ENCODE measurements at regions not wholly inside any gene's neighbourhood (a gene's known extent, or its start where the extent isn't known, plus 50 kb on each side); places are given as distances from the start of the nearest gene placed in this dataset.
"Not testable (repeated sequence)": the region's sequence is repeated elsewhere in the genome, so short reads cannot be mapped to it uniquely, and the experiment has no call there.

DNA sequence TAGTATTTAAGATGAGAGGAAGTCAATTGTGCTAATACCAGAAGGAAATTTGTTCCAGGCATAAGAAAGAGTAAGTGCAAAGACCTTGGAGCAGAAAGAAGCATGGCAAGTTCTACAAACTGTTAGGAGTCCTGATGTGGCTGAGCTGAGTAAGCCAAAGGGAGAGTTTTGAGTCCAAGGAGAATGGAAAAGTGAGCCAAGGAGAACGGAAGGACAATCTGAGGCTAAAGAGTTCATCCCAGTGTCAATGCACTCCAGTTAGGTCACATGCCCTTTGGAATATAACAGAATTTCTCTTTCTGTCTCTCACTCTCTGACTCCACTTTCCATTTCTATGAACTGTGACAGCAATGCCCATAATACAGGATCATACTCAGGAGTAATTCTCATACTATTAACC, 224.7 kb downstream of the CAAP1 start:
- DNase-seq (ENCODE audit: low read depth), result no peak

DNA sequence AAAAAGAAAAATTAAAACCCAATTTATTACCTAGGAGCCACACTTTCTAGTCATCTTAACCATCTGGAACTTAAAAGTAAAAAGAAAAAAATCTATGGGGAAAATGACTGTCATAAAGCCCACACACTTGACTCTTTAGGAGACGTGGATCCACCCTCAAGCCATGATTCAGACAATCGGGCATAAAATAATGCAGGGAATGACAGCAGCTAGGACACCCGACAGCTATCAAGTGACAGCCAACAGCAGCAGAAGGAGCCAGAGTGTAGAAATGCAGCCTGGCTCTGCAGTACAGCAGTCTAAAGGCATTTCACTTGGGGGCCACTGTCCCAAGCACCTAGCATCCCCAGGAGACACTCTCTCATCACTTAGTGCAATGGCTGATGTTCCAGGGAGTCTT, 226.9 kb downstream of the CAAP1 start:
- DNase-seq (ENCODE audit: low read depth), result no peak

DNA sequence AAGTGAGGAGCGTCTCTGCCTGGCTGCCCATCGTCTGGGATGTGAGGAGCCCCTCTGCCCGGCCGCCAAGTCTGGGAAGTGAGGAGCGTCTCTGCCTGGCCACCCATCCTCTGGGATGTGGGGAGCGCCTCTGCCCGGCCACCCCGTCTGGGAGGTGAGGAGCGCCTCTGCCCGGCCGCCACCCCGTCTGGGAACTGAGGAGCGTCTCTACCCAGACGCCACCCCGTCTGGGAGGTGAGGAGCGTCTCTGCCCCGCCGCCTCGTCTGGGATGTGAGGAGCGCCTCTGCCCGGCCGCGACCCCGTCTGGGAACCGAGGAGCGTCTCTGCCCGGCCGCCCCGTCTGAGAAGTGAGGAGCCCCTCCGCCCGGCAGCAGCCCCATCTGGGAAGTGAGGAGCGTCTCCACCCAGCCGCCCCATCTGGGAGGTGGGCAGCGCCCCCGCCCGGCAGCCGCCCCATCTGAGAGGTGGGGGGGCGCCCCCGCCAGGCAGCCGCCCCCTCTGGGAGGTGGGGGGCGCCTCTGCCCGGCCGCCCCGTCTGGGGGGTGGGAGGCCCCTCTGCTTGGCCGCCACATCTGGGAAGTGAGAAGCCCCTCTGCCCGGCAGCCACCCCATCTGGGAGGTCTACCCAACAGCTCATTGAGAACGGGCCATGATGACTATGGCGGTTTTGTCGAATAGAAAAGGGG, 228.4 kb downstream of the CAAP1 start:
- not testable (repeated sequence) for DNase-seq (ENCODE audit: low read depth)

DNA sequence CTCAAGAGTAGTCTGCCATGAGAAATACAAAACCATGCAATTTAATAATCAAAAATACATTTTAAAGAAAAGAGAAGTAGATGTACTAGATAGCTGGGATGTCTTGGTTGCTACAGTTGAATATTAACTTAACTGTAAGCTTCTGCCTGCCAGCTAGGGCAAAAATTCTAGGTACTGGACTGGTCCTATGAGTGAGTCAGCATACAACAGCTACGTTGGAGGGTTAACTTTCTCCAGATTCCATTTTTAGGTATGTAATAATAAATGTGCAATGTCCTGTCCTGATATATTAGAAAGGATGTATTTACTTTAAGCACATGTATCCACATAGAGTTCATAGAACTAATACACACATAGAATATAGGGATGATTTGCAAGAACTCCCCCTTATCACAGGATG, 230.1 kb downstream of the CAAP1 start:
- no peak for DNase-seq (ENCODE audit: low read depth)

DNA sequence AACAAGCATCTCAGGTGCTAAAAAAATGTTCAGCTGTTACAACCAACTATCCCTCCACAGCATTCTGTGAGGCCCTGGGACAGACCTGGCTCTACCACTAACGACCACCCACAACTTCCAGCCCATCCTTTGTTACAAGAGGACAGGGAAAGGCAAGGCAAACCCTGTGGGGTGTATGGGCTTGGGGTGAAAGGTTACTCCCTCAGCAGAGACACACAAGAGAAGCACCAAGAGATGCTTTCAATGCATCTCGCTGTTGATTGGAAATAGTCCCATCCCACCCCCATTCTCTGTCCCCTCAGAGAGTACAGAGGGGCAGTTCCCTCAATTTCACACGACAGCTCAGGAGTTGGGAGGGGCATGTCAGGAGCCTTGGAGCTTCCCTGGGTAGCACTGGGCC, 234.1 kb downstream of the CAAP1 start:
- no peak for DNase-seq (ENCODE audit: low read depth)

DNA sequence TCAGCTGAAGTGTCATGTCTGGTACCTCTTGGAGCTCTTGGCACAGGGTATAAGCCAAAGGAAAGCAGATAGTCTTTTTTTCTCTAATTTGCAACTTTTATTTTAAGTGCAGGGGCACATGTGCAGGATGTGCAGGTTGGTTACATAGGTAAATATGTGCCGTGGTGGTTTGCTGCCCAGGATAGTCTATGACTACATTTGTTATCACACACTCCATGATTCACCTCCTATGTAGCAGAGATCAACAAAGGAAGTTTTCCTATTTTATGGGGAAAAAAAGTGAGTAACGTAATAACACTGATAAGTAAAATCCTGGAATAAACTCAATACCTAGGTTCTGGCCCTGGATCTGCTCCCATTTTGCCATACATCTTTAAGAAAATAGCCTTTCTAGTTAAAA, 234.6 kb downstream of the CAAP1 start:
- no peak for DNase-seq (ENCODE audit: low read depth)

DNA sequence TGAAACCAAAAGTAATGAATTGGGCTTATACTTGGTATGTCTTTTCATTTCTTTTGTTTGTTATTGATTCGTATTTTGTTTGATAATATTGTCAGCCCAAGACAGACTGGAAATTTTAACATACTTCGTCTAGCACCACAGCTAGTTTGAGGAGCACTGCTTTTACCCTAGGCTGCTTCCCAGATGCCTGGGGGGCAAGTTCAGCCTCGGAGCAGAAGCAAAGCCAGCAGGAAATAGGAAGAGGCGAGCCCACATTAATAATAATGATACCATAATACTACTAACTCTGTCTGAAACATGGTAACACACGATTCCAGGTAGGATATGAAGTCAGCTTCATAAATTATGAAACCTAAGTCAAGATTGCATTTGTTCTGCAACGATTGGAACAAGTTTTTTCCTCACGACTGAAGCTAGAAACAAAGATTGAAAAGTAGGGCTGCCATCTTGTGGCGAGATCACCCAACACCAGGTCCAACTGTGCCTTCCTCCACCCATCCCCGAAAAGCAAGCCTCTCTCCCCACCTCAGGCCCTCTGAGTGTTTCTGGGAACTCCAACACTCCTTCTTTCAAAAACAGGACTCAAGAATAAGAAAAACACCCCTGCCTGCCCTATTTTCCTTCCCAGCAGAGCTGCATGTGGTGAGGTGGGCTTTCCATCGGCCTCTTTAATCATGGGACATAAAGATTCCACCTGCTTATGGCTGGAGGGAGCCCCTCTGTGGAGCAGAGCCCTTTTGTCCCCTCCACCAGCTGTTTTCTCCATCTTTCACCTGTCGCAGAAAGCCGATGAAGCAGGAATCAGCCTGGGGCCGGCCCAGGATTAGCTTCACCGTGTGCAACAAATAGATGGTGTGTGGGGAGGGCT, 236.4 kb downstream of the CAAP1 start:
- DNase-seq (ENCODE audit: low read depth), result no peak

DNA sequence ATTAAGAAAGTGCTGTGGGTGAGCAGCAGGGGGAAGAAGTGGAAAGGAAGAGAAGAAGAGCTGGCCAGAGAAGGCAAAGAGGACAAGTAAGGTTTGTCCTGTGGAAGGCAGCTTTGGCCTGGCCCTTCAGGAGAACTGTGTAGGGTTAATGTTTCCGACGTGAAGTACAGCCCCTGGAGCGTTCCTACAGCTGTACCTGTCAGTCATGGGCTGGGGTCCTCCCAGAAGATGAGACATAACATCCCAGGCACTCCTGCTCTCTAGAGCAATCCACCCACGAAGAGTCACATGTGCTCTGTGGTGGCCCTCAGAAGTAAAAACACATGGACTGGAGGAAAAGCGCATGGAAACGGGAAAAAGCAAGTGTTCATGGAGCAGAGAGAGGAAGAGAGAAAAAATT, 237.4 kb downstream of the CAAP1 start:
- no peak for DNase-seq (ENCODE audit: low read depth)

DNA sequence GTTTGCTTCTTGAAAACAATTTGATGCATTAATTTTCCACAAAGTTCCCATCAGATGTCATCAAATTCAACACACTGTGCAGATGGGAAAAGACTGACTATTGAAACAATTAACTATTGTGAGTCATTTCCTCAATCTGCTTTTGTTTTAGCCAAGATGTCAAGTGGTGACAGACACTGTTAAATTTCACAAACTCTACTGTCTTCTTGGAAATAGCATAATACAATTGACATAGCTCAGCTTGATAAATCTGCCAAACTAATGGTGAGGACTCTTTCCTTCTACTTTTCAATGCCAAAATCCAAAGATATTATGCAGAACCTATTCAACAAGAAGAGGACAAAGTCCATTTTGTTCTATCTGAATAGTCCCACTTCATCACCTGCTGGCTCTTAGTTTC, 242.3 kb downstream of the CAAP1 start:
- DNase-seq (ENCODE audit: low read depth), result no peak

DNA sequence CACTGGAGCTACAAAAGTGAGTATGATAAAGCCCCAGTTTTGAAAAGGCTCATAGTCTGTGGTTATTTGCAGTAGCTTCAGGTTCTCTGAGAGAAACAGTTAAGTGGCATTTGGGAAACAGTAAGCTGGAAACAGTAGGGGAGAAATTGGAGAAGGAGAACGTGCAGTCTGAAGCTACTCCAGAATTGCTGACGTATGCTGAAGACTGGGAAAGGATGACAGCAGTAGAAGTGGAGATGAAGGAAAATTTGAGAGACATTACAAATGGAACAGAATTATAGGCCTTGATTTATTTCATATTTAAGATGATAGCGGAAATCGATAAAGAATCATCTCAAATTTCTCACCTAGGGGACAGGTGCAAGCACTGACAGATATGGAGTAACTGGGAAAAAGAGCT, 248.8 kb downstream of the CAAP1 start:
- DNase-seq (ENCODE audit: low read depth), result no peak

DNA sequence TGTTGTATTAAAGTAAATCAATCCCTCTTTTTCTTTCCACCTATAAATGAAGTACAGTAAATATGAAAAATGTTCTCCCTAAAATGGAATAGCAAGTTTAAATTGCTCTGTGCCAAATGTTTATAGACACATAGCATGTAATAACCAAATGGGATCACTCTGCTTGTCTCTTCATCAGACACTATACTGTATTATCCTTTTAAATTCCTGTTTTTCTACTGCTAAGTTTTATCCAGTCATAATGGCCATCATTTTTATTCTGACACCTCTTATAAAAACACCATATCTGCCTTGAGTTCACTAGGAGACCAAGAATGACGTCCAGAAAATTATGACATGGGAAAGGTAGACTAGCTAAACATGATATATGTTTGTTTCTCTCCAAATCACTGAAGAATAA, 252.8 kb downstream of the CAAP1 start:
- DNase-seq (ENCODE audit: low read depth), result no peak

DNA sequence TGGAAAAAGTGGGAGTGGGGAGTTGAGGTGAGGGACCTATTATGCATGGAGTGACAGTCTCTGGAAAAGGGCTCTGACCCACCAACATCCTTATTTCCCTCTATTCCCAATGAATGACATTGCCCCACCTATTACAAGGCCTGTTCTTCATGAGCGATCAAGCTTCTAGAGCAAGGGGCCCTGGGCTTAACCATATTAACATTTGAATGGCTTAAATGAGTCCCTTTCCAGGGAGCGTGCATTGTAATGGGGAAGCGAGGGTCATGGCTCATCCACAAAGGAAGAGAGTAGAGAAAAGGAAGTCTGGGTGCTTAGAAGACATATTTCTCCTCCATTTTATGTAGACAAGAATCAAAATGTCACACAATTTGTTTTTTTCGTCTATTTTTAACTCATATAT, 255.5 kb downstream of the CAAP1 start:
- DNase-seq (ENCODE audit: low read depth), result no peak

DNA sequence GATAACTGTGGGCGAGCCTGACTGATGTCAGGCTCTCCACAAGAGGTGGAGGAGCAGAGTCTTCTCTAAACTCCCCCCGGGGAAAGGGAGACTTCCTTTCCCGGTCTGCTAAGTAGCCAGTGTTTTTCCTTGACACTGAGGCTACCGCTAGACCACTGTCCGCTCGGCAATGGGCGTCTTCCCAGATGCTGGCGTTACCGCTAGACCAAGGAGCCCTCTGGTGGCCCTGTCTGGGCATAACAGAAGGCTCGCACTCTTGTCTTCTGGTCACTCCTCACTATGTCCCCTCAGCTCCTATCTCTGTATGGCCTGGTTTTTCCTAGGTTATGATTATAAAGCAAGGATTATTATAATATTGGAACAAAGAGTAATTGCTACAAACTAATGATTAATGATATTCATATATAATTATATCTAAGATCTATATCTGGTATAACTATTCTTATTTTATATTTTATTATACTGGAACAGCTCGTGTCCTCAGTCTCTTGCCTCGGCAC, 278.7 kb downstream of the CAAP1 start:
- not testable (repeated sequence) for DNase-seq (ENCODE audit: low read depth)

DNA sequence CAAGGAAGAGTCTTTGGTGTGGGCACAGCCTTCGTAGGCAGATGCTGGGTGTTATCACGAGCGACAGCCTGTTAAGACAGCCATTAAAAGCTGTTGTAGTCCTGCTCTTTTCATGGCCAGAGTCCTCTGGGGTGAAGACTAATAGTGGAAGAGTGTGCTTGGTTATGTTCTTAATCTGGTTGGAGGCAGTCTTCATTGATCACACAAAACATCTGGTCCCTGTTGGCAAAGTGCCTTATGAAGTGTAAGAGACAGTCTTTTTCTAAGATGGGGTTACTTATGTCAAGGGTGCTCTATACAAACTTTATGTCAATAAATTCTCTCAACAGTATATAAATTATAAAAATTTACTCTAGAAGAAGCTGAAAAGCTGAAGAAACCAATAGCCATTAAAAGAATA, 280.4 kb downstream of the CAAP1 start:
- DNase-seq (ENCODE audit: low read depth), result no peak

DNA sequence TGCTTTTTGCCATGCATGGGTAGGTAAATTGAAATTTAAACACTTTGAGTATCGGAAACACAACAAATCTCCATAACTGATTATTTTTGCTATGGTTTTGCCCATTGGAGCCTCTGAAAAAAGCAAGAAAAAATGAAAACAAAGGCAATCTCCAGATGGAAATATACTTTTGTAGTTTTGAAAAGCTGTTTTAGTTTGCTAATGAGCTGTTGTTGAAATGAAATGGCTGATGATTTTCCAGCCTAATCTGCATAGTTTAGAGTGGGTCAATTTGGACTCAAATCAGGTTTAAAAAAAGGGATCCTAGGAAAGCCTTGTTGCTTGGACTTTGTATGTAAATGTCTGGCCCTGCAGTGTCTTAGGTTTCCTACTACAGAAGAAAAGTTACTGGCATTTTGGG, 285.8 kb downstream of the CAAP1 start:
- DNase-seq (ENCODE audit: low read depth), result no peak

DNA sequence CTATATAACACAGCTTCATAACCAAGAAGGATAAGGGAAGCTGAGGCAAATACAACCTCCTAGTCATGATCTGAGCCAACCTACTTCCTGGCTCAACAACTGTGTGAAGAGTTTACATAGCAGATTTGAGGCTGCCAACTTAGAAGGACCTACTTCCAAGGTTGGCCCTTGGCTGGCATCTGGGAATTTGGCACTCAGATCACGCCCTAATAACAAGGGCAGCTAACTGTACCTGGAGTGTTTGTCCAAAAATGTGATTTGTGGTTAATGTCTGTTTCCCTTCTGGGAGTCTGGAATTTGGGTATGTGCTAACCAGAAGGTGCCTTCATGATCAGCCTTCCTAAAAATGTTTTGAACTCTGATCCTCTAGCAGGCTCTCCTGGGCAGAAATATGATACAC, 287.2 kb downstream of the CAAP1 start:
- DNase-seq (ENCODE audit: low read depth), result no peak

DNA sequence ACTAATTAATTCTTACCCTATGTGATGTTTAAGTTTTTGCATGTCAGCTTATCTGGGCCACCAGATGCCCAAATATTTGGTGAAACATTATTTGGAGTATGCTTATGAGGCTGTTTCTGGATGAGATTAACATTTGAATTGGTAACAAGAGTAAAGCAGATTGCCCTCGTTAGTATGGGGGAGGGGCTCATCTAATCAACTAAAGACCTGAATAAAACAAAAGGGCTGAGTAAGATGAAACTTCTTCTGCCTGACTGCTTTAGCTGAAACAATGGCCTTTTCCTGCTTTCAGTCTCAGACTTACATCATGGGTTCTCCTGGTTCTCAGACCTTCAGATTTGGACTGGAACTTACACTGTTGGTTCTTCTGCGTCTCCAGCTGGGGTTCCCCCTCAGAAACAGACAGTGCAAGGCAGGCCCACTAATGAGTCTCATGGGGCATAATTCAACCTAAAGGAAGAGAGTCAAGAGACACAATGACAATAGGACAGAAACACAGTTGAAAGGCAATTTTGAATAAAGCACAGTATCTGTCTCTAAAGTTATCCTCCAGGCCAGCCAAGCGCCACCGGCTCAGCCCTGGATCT, 288.4 kb downstream of the CAAP1 start:
- DNase-seq (ENCODE audit: low read depth), result no peak

DNA sequence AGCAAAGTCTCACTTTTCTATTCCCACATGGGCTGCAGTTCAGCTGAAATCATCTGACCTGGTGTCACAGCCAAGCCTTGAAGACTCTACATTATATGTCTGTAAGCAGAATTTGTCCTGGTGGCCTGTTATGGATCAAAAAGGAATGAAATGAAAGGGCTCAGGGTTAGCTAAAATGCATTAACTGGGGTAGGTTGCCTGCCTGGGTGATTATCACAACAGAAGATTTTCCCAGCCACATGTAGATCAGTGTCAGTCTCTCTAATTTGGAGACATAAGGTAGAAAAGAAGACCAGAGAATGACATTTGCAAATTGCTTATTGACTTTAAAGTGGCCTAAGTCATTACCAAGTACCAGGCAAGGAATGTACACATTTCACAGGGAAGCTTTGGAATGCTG, 289.0 kb downstream of the CAAP1 start:
- no peak for DNase-seq (ENCODE audit: low read depth)

DNA sequence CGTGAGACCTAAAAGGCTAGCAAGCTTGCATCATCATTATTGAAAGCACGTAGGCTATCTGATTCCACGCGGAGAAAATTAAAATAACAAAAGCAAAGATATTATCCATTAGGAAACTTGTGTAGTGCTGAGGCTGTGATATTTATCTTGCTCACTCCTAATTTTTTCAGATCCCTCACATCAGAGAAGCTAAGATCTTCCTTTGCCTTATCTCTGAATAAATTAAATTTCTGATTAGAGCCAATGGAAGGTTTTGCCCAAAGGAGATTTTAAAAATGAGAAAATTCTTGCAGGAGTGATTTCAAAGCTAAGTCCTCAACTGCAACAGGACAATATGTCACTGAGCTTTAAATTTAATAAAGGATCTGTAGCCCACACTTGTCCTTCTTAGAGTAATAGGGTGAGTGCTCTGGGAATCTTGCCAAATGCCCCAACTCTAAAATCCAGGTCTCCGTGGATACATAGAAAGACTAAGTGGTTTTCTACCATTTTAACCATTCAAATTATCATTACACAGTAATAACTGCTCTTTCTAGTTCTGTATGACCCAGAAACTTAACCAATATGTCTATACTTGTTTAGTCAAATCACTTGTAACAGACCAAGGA, 295.0 kb downstream of the CAAP1 start:
- no peak for DNase-seq (ENCODE audit: low read depth)

DNA sequence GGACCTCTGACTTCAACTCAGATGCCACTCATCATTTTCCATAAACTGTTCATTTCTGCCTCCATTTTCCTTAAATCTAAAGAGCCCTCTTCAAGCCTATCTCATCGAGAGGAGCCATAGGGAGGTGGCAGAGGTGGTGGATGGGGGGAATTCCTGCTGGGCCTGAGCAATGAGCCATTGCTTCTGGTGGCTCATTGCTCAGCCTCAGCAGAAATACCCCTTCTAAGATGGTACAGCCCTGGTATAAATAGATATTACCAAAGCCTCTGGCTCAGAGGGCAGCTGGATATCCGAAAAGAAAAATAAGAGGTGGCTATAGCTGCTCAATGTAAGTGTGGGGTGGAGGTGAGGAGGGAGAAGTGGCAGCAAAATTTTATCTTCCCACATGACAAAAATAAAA, 313.5 kb downstream of the CAAP1 start:
- no peak for DNase-seq (ENCODE audit: low read depth)

DNA sequence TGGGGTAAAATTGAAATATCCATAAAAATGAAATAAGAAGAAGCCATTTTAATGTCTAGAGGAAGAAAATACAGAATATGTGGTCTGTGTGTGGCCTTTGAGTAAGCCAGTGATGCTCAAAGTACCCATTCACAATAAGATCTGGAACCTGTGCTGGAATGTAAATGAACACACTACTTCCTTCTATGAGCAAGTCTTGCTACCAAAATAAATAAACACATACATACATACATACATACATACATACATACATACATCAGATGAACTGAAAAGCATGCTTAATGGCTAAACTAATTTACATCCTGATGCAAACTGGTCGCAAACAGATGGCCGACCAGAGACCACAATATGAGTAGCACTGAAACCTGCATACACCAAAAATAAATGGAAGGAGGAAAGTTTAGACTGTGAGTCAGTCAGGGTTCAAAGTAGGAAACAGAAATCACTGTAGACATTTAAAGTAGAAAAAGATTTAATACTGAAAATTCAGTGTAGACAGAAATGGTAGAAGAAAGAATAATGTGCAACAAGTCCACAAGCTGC, 317.6 kb downstream of the CAAP1 start:
- no peak for DNase-seq (ENCODE audit: low read depth)

DNA sequence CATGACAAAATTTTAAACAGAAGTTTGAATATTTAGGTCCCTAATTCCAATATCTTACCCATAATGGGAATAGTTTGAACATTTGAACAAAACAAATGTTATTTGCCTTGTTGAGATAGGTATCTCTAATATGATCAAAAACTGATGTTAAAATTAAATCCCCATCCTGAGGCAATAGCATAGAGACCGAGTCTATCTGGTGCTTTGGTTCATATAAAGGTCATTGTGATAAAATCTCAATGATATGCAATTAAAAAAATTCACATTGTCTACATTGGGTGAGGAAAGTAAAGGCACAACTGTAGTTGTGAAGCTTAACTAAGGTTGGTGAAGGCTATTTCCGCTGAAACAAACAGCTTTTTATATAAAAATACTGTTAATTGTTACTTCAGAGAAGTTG, 318.3 kb downstream of the CAAP1 start:
- no peak for DNase-seq (ENCODE audit: low read depth)
